T-cell (primary cell): ENCODE measurements at regions not wholly inside any gene's neighbourhood (a gene's known extent, or its start where the extent isn't known, plus 50 kb on each side); places are given as distances from the start of the nearest gene placed in this dataset.

Experiments used
- ATAC-seq, 4 experiments: fragments of 200-7000 bp in 3 of 4; fragments of 150-1000 bp in 1 of 4; cut with Tn5 transposase; replicated peaks in 1 of 4; 1 replicate in 3 of 4; 2 replicates in 1 of 4; pipeline ENCODE4 v1.10.0; 2021; ENCODE audit warnings: moderate library complexity in 3 of 4, mild to moderate bottlenecking in 2 of 4, moderate number of reproducible peaks in 1 of 4
- CTCF ChIA-PET, 2 donors: fragments of 300-600 bp; sonication (Branson Sonifier 250); formaldehyde crosslinking; loops; one replicate each; lab custom pipeline; 2022; ENCODE audit warnings: antibody characterized with exemption in 2 of 2; lab: Charles Lee
- POLR2A ChIA-PET, 2 donors: fragments of 300-600 bp; sonication (Branson Sonifier 250); formaldehyde crosslinking; loops; one replicate each; lab custom pipeline; 2022; ENCODE audit warnings: antibody characterized with exemption in 2 of 2; lab: Charles Lee
- DNase-seq, 35 experiments: peaks; one replicate each; pipeline versions ENCODE4 v3.0.0 to v3.0.0-alpha.2; 2013 to 2023
- H3K27ac ChIP-seq: one replicate; pipeline ENCODE4 v1.5.1; 2013; ENCODE audit warnings: low read length
- H3K27me3 ChIP-seq, 2 experiments: replicated peaks in 1 of 2; 1 replicate in 1 of 2; 2 replicates in 1 of 2; pipeline versions ENCODE4 v1.6.1 to v1.7.0; 2013; ENCODE audit warnings: low read length in 1 of 2, mixed read lengths in 1 of 2; ENCODE audit not compliant: control insufficient read depth in 2 of 2, insufficient read depth in 2 of 2; ENCODE audit errors: extremely low read depth in 1 of 2
- H3K36me3 ChIP-seq, 2 donors: 1 replicate in 1 of 2; 2 replicates in 1 of 2; pipeline versions ENCODE4 v1.6.1 to v1.7.0; 2013; ENCODE audit warnings: low read length in 1 of 2; ENCODE audit not compliant: control insufficient read depth in 2 of 2, insufficient read depth in 1 of 2; ENCODE audit errors: extremely low read depth in 1 of 2
- H3K4me1 ChIP-seq, 2 experiments: 1 replicate in 1 of 2; 2 replicates in 1 of 2; pipeline versions ENCODE4 v1.6.1 to v1.7.0; 2013; ENCODE audit warnings: low read length in 2 of 2, mixed read lengths in 1 of 2; ENCODE audit not compliant: insufficient read depth in 2 of 2, control insufficient read depth in 1 of 2; ENCODE audit errors: extremely low read depth in 1 of 2
- H3K4me3 ChIP-seq, 2 donors: 1 replicate in 1 of 2; 2 replicates in 1 of 2; pipeline versions ENCODE4 v1.5.1 to v1.7.0; 2013; ENCODE audit warnings: mild to moderate bottlenecking in 2 of 2, low read length in 1 of 2, moderate library complexity in 1 of 2; ENCODE audit not compliant: control insufficient read depth in 1 of 2; ENCODE audit errors: extremely low read depth in 1 of 2
- H3K9me3 ChIP-seq: 2 replicates; pipeline ENCODE4 v1.7.0; 2013
- H3K27ac Mint-ChIP-seq, 2 donors: one replicate each; pipeline ENCODE4 v1.8.0; 2020 to 2021; ENCODE audit warnings: mild to moderate bottlenecking in 2 of 2, mixed read lengths in 2 of 2
- H3K27me3 Mint-ChIP-seq, 2 donors: one replicate each; pipeline ENCODE4 v1.8.0; 2021 to 2022; ENCODE audit warnings: mixed read lengths in 2 of 2
- H3K36me3 Mint-ChIP-seq: one replicate; pipeline ENCODE4 v1.8.0; 2021; ENCODE audit warnings: mixed read lengths
- H3K4me1 Mint-ChIP-seq, 3 donors: one replicate each; pipeline ENCODE4 v1.8.0; 2020 to 2022; ENCODE audit warnings: mixed read lengths in 3 of 3, mild to moderate bottlenecking in 1 of 3
- H3K4me3 Mint-ChIP-seq, 3 donors: one replicate each; pipeline ENCODE4 v1.8.0; 2020 to 2022; ENCODE audit warnings: mild to moderate bottlenecking in 3 of 3, mixed read lengths in 3 of 3, moderate library complexity in 3 of 3
- H3K9me3 Mint-ChIP-seq, 3 donors: one replicate each; pipeline ENCODE4 v1.8.0; 2020 to 2022; ENCODE audit warnings: mixed read lengths in 3 of 3
- WGBS: methylation state at CpG from one replicate; pipeline ENCODE4 v1.1.5; 2013; ENCODE audit warnings: missing lambda C conversion rate; ENCODE audit not compliant: insufficient coverage; 5-methylcytosine and 5-hydroxymethylcytosine counted together

GRCh38 chr5:163604013-163604412, 98.6 kb downstream of the MAT2B start:
- Histone ChIP-seq H3K36me3 (no peaks in the 10 kb centered on the region), H3K4me3 (no peak overlapping the region), H3K4me1 (no peaks in the 10 kb centered on the region), H3K27me3 (no peaks in the 10 kb centered on the region), H3K27ac (no peak overlapping the region), H3K9me3 (no peaks in the 10 kb centered on the region)
- H3K27me3 Mint-ChIP-seq = peaks cover 13 to 28% of the 10 kb centered on the region in 2 donors
- WGBS = 87% methylated on average over 2 of the region's 4 CpGs
- no peak overlapping the region for H3K27ac Mint-ChIP-seq
- no peak overlapping the region for H3K4me3 Mint-ChIP-seq
- no peaks in the 10 kb centered on the region for H3K36me3 Mint-ChIP-seq
- POLR2A ChIA-PET = no interaction called here
- no peak for DNase-seq
- H3K4me1 Mint-ChIP-seq = no peaks in the 10 kb centered on the region
- CTCF ChIA-PET = no interaction called here
- no peak for ATAC-seq
- no peaks in the 10 kb centered on the region for H3K9me3 Mint-ChIP-seq

GRCh38 chr5:163607256-163607655, 101.8 kb downstream of the MAT2B start:
- Mint-ChIP-seq H3K27me3 (peaks cover 11 to 20% of the 10 kb centered on the region in 2 donors), H3K4me1 (no peaks in the 10 kb centered on the region), H3K9me3 (no peaks in the 10 kb centered on the region), H3K4me3 (no peak overlapping the region), H3K27ac (no peak overlapping the region), H3K36me3 (no peaks in the 10 kb centered on the region)
- H3K9me3 ChIP-seq = no peaks in the 10 kb centered on the region
- no peaks in the 10 kb centered on the region for H3K4me1 ChIP-seq
- no peak for DNase-seq
- no peak for ATAC-seq
- 73% methylated on average over 3 of the region's 4 CpGs for WGBS
- ChIA-PET CTCF (interaction anchor here in 1 of 2 donors (0.7 kb wide), 1 partner anchor 1771 kb away, joined by 3 read pairs; no protein-coding TSS in a partner anchor), POLR2A (no interaction called here)
- H3K4me3 ChIP-seq = no peak overlapping the region
- H3K36me3 ChIP-seq = no peaks in the 10 kb centered on the region
- no peaks in the 10 kb centered on the region for H3K27me3 ChIP-seq
- no peak overlapping the region for H3K27ac ChIP-seq

- DNase-seq (no peak), ATAC-seq (no peak)
- ChIA-PET POLR2A (no interaction called here), CTCF (no interaction called here)
- no peak overlapping the region for H3K27ac Mint-ChIP-seq
- no peaks in the 10 kb centered on the region for H3K9me3 Mint-ChIP-seq
- Histone ChIP-seq H3K27me3 (no peaks in the 10 kb centered on the region), H3K4me3 (no peak overlapping the region), H3K27ac (no peak overlapping the region), H3K36me3 (no peaks in the 10 kb centered on the region), H3K4me1 (no peaks in the 10 kb centered on the region), H3K9me3 (no peaks in the 10 kb centered on the region)
- H3K4me1 Mint-ChIP-seq = no peaks in the 10 kb centered on the region
- no peak overlapping the region for H3K4me3 Mint-ChIP-seq
- H3K36me3 Mint-ChIP-seq = no peaks in the 10 kb centered on the region
- H3K27me3 Mint-ChIP-seq = peaks cover 10 to 20% of the 10 kb centered on the region in 2 donors
Measured at GRCh38 chr5:163608621-163609020, 103.2 kb downstream of the MAT2B start.

GRCh38 chr5:163609910-163610309, 104.5 kb downstream of the MAT2B start:
- ChIA-PET CTCF (no interaction called here), POLR2A (no interaction called here)
- WGBS = no CpG with 5 or more reads among the region's 1 CpG
- Histone ChIP-seq H3K27me3 (no peaks in the 10 kb centered on the region), H3K4me1 (no peaks in the 10 kb centered on the region), H3K27ac (no peak overlapping the region), H3K36me3 (no peaks in the 10 kb centered on the region), H3K4me3 (no peak overlapping the region), H3K9me3 (no peaks in the 10 kb centered on the region)
- H3K36me3 Mint-ChIP-seq = no peaks in the 10 kb centered on the region
- H3K4me1 Mint-ChIP-seq = no peaks in the 10 kb centered on the region
- DNase-seq = no peak
- ATAC-seq = no peak
- H3K27me3 Mint-ChIP-seq = peaks cover 10 to 12% of the 10 kb centered on the region in 2 donors
- H3K9me3 Mint-ChIP-seq = no peaks in the 10 kb centered on the region
- no peak overlapping the region for H3K4me3 Mint-ChIP-seq
- no peak overlapping the region for H3K27ac Mint-ChIP-seq

- no peak for ATAC-seq
- H3K4me3 Mint-ChIP-seq = no peak overlapping the region
Measured at GRCh38 chr5:163612358-163613149, 107.1 kb downstream of the MAT2B start.

GRCh38 chr5:163613150-163613442, 107.7 kb downstream of the MAT2B start:
- Histone ChIP-seq H3K4me3 (no peak overlapping the region), H3K4me1 (no peaks in the 10 kb centered on the region), H3K36me3 (no peaks in the 10 kb centered on the region), H3K27me3 (peaks cover 0 to 2% of the 10 kb centered on the region in 2 experiments), H3K9me3 (no peaks in the 10 kb centered on the region), H3K27ac (no peak overlapping the region)
- DNase-seq (no peak), ATAC-seq (no peak)
- Mint-ChIP-seq H3K27ac (no peak overlapping the region), H3K9me3 (no peaks in the 10 kb centered on the region), H3K27me3 (peaks cover 4 to 5% of the 10 kb centered on the region in 2 donors), H3K4me1 (no peaks in the 10 kb centered on the region), H3K36me3 (no peaks in the 10 kb centered on the region), H3K4me3 (no peak overlapping the region)
- WGBS = 39% methylated on average over 4 of the region's 4 CpGs
- ChIA-PET CTCF (no interaction called here), POLR2A (no interaction called here)

More at GRCh38 chr5:163612358-163613149, 107.1 kb downstream of the MAT2B start:
- WGBS = 50% methylated on average over 2 of the region's 8 CpGs
- Histone ChIP-seq H3K27me3 (peaks cover 0 to 2% of the 10 kb centered on the region in 2 experiments), H3K9me3 (no peaks in the 10 kb centered on the region), H3K4me1 (no peaks in the 10 kb centered on the region), H3K36me3 (no peaks in the 10 kb centered on the region), H3K27ac (no peak overlapping the region), H3K4me3 (no peak overlapping the region)
- Mint-ChIP-seq H3K36me3 (no peaks in the 10 kb centered on the region), H3K27ac (no peak overlapping the region), H3K4me1 (no peaks in the 10 kb centered on the region), H3K9me3 (no peaks in the 10 kb centered on the region), H3K27me3 (peaks cover 4 to 5% of the 10 kb centered on the region in 2 donors)
- ChIA-PET POLR2A (no interaction called here), CTCF (no interaction called here)
- no peak for DNase-seq
